GM18870 (cell line): ENCODE measurements at regions not wholly inside any gene's neighbourhood (a gene's known extent, or its start where the extent isn't known, plus 50 kb on each side); places are given as distances from the start of the nearest gene placed in this dataset.

Experiments used
- ATAC-seq: cut with Tn5 transposase; IDR thresholded peaks from one replicate; pipeline ENCODE4 v1.9.1; 2021; ENCODE audit warnings: moderate library complexity; ENCODE audit not compliant: unreplicated experiment

- no peak for ATAC-seq
These were observed 354.5 kb downstream of the NUAK1 start for GRCh38 chr12:105783983-105784947.

GRCh38 chr12:105793421-105793820 lies 345.3 kb downstream of the NUAK1 start:
- ATAC-seq: no peak

- no peak for ATAC-seq
These were observed 340.4 kb downstream of the NUAK1 start for GRCh38 chr12:105798256-105798845.

GRCh38 chr12:105799103-105799502 lies 339.7 kb downstream of the NUAK1 start:
- ATAC-seq: no peak

GRCh38 chr12:105801351-105801750 lies 337.4 kb downstream of the NUAK1 start:
- no peak for ATAC-seq

- no peak for ATAC-seq
These were observed 335.5 kb downstream of the NUAK1 start for GRCh38 chr12:105803292-105803691.

GRCh38 chr12:105804591-105805265 lies 334.0 kb downstream of the NUAK1 start:
- no peak for ATAC-seq

- ATAC-seq: no peak
These were observed 332.9 kb downstream of the NUAK1 start for GRCh38 chr12:105805730-105806399.

GRCh38 chr12:105806400-105806770 lies 332.4 kb downstream of the NUAK1 start:
- no peak for ATAC-seq

GRCh38 chr12:105812366-105812765 lies 326.4 kb downstream of the NUAK1 start:
- no peak for ATAC-seq

- no peak for ATAC-seq
These were observed 325.6 kb downstream of the NUAK1 start for GRCh38 chr12:105813201-105813600.

GRCh38 chr12:105814283-105814682 lies 324.5 kb downstream of the NUAK1 start:
- ATAC-seq: no peak

GRCh38 chr12:105819549-105819948 lies 319.2 kb downstream of the NUAK1 start:
- no peak for ATAC-seq

- no peak for ATAC-seq
These were observed 318.2 kb downstream of the NUAK1 start for GRCh38 chr12:105820429-105821125.

- no peak for ATAC-seq
These were observed 316.3 kb downstream of the NUAK1 start for GRCh38 chr12:105822131-105823105.

GRCh38 chr12:105823810-105824209 lies 314.9 kb downstream of the NUAK1 start:
- no peak for ATAC-seq

- ATAC-seq: no peak
These were observed 313.6 kb downstream of the NUAK1 start for GRCh38 chr12:105825141-105825540.

GRCh38 chr12:105831372-105831771 lies 307.4 kb downstream of the NUAK1 start:
- no peak for ATAC-seq

GRCh38 chr12:105832021-105832420 lies 306.7 kb downstream of the NUAK1 start:
- ATAC-seq: no peak
